WTC11 (cell line): ENCODE measurements at regions not wholly inside any gene's neighbourhood (a gene's known extent, or its start where the extent isn't known, plus 50 kb on each side); places are given as distances from the start of the nearest gene placed in this dataset.
A peak's percentile ranks its signal among the peaks of the same experiment; 100 is the strongest.

Experiments used
- ATAC-seq: fragments of 200-7000 bp; cut with Tn5 transposase; 2 replicates; pipeline ENCODE4 v1.10.0; 2021; ENCODE audit warnings: mild to moderate bottlenecking, moderate library complexity
- CTCF ChIA-PET: fragments of 300-600 bp; sonication (Branson Sonifier 250); formaldehyde crosslinking; loops from one replicate; lab custom pipeline; 2021; ENCODE audit warnings: antibody characterized with exemption; lab: Charles Lee
- POLR2A ChIA-PET: fragments of 350-600 bp; sonication (Branson Sonifier 250); formaldehyde crosslinking; loops from one replicate; lab custom pipeline; 2021; ENCODE audit warnings: antibody characterized with exemption; lab: Charles Lee
- DNase-seq: peaks from one replicate; pipeline ENCODE4 v3.0.0; 2021; ENCODE audit warnings: low spot score
- H3K27ac Mint-ChIP-seq: 2 replicates; pipeline ENCODE4 v1.8.0; 2021; ENCODE audit warnings: mixed read lengths
- H3K27me3 Mint-ChIP-seq: 2 replicates; pipeline ENCODE4 v1.8.0; 2021; ENCODE audit warnings: low read depth, mild to moderate bottlenecking, moderate library complexity, mixed read lengths
- H3K36me3 Mint-ChIP-seq: 2 replicates; pipeline ENCODE4 v1.8.0; 2021; ENCODE audit warnings: mixed read lengths
- H3K4me1 Mint-ChIP-seq: 2 replicates; pipeline ENCODE4 v1.8.0; 2022; ENCODE audit warnings: mixed read lengths
- H3K4me3 Mint-ChIP-seq: 2 replicates; pipeline ENCODE4 v1.8.0; 2021; ENCODE audit warnings: mild to moderate bottlenecking, moderate library complexity, mixed read lengths
- H3K9me3 Mint-ChIP-seq: 2 replicates; pipeline ENCODE4 v1.8.0; 2021; ENCODE audit warnings: mixed read lengths
- AR ChIP-seq: fragments of 250-450 bp; sonication (Bioruptor Pico); IDR thresholded peaks from 2 replicates; pipeline ENCODE4 v1.9.0; 2021; ENCODE audit warnings: mild to moderate bottlenecking
- ATF1 ChIP-seq: sonication (generic); formaldehyde crosslinking; IDR thresholded peaks from 2 replicates; pipeline ENCODE4 v1.8.1; 2023; ENCODE audit warnings: mild to moderate bottlenecking, moderate library complexity, missing genetic modification reagents
- CBFB ChIP-seq: sonication (generic); formaldehyde crosslinking; IDR thresholded peaks from 2 replicates; pipeline ENCODE4 v1.8.1; 2022; ENCODE audit warnings: mild to moderate bottlenecking, low read depth, missing genetic modification reagents
- CREM ChIP-seq: sonication (generic); formaldehyde crosslinking; IDR thresholded peaks from 2 replicates; pipeline ENCODE4 v1.8.1; 2022; ENCODE audit warnings: mild to moderate bottlenecking, missing genetic modification reagents, moderate library complexity
- ESRRA ChIP-seq: sonication (generic); formaldehyde crosslinking; IDR thresholded peaks from 2 replicates; pipeline ENCODE4 v1.8.1; 2022; ENCODE audit warnings: mild to moderate bottlenecking, missing genetic modification reagents, borderline replicate concordance
- GABPB1 ChIP-seq: sonication (generic); formaldehyde crosslinking; IDR thresholded peaks from 2 replicates; pipeline ENCODE4 v1.8.1; 2023; ENCODE audit warnings: mild to moderate bottlenecking, missing genetic modification reagents
- GRHL2 ChIP-seq: fragments of 250-450 bp; sonication (Bioruptor Pico); IDR thresholded peaks from 2 replicates; pipeline ENCODE4 v1.8.0; 2022; ENCODE audit warnings: mild to moderate bottlenecking, moderate library complexity; ENCODE audit not compliant: insufficient replicate concordance, severe bottlenecking
- HMGA2 ChIP-seq: fragments of 250-450 bp; sonication (Bioruptor Pico); IDR thresholded peaks from 2 replicates; pipeline ENCODE4 v1.4.0; 2021; ENCODE audit warnings: mild to moderate bottlenecking, moderate library complexity
- HMGXB4 ChIP-seq: sonication (generic); formaldehyde crosslinking; IDR thresholded peaks from 2 replicates; pipeline ENCODE4 v1.8.1; 2023; ENCODE audit warnings: mild to moderate bottlenecking, moderate library complexity, missing genetic modification reagents
- IRF1 ChIP-seq: sonication (generic); formaldehyde crosslinking; IDR thresholded peaks from 2 replicates; pipeline ENCODE4 v1.8.0; 2023; ENCODE audit warnings: missing genetic modification reagents
- MYBL2 ChIP-seq: sonication (generic); formaldehyde crosslinking; IDR thresholded peaks from 2 replicates; pipeline ENCODE4 v1.8.1; 2023; ENCODE audit warnings: mild to moderate bottlenecking, moderate library complexity, missing genetic modification reagents
- PREB ChIP-seq: sonication (generic); formaldehyde crosslinking; IDR thresholded peaks from 2 replicates; pipeline ENCODE4 v1.8.1; 2022; ENCODE audit warnings: mild to moderate bottlenecking, missing genetic modification reagents, moderate library complexity, borderline replicate concordance
- PRRX2 ChIP-seq: fragments of 250-450 bp; sonication (Bioruptor Pico); IDR thresholded peaks from 2 replicates; pipeline ENCODE4 v1.8.0; 2021; ENCODE audit warnings: mild to moderate bottlenecking
- TEAD1 ChIP-seq: sonication (generic); formaldehyde crosslinking; IDR thresholded peaks from 2 replicates; pipeline ENCODE4 v1.8.0; 2022; ENCODE audit warnings: mild to moderate bottlenecking, missing genetic modification reagents
- ZBTB21 ChIP-seq: sonication (generic); formaldehyde crosslinking; IDR thresholded peaks from 2 replicates; pipeline ENCODE4 v1.8.1; 2023; ENCODE audit warnings: mild to moderate bottlenecking, missing genetic modification reagents, borderline replicate concordance
- ZMAT4 ChIP-seq: fragments of 250-450 bp; sonication (Bioruptor Pico); IDR thresholded peaks from 2 replicates; pipeline ENCODE4 v1.9.0; 2021; ENCODE audit warnings: mild to moderate bottlenecking
- ZNF396 ChIP-seq: fragments of 250-450 bp; sonication (Bioruptor Pico); IDR thresholded peaks from 2 replicates; pipeline ENCODE4 v1.8.0; 2021; ENCODE audit warnings: mild to moderate bottlenecking, moderate library complexity, borderline replicate concordance
- ZNF416 ChIP-seq: fragments of 250-450 bp; sonication (Bioruptor Pico); IDR thresholded peaks from 2 replicates; pipeline ENCODE4 v1.9.0; 2021; ENCODE audit warnings: mild to moderate bottlenecking, inconsistent platforms
- ZSCAN18 ChIP-seq: fragments of 250-450 bp; sonication (Bioruptor Pico); IDR thresholded peaks from 2 replicates; pipeline ENCODE4 v2.1.2; 2022; ENCODE audit warnings: mild to moderate bottlenecking, moderate library complexity

- TF ChIP-seq ZBTB21 (CRISPR knock-in tag), result no peak
- TF ChIP-seq AR (CRISPR knock-in tag), result no peak
- no peak for TF ChIP-seq CREM (CRISPR knock-in tag)
- TF ChIP-seq GABPB1, result no peak
- TF ChIP-seq IRF1 (CRISPR knock-in tag), result no peak
Measured at GRCh38 chr16:85529489-85530369, 83.4 kb upstream of the GSE1 start (continued).

GRCh38 chr16:85530370-85530739, 82.8 kb upstream of the GSE1 start:
- ChIA-PET POLR2A (interaction anchor here (0.7 kb wide), 1 partner anchor 23 kb away, joined by 3 read pairs; no protein-coding TSS in a partner anchor), CTCF (interaction anchor here (0.5 to 4.6 kb wide), 22 partner anchors 12 to 1248 kb away, joined by 3 to 36 read pairs (median 6); no protein-coding TSS in a partner anchor)
- no peaks in the 10 kb centered on the region for H3K9me3 Mint-ChIP-seq
- no peak for TF ChIP-seq CREM (CRISPR knock-in tag)
- TF ChIP-seq HMGXB4, result no peak
- no peak for TF ChIP-seq PREB (CRISPR knock-in tag)
- no peak for TF ChIP-seq ZSCAN18 (CRISPR knock-in tag)
- TF ChIP-seq ZMAT4 (CRISPR knock-in tag), result no peak
- no peak for TF ChIP-seq TEAD1 (CRISPR knock-in tag)
- TF ChIP-seq ZNF396 (CRISPR knock-in tag), result no peak
- TF ChIP-seq PRRX2, result no peak
- no peak for TF ChIP-seq HMGA2 (CRISPR knock-in tag)
- TF ChIP-seq ZNF416 (CRISPR knock-in tag), result no peak
- TF ChIP-seq MYBL2 (CRISPR knock-in tag), result no peak
- TF ChIP-seq CBFB (CRISPR knock-in tag), result no peak
- no peak for TF ChIP-seq ATF1 (CRISPR knock-in tag)
- TF ChIP-seq ESRRA (CRISPR knock-in tag), result no peak
- TF ChIP-seq GRHL2 (CRISPR knock-in tag), result no peak
- H3K36me3 Mint-ChIP-seq, result no peaks in the 10 kb centered on the region
- H3K27me3 Mint-ChIP-seq, result no peaks in the 10 kb centered on the region
- ATAC-seq (no peak), DNase-seq (no peak)
- peaks cover 27% of the 10 kb centered on the region for H3K4me1 Mint-ChIP-seq
- H3K27ac Mint-ChIP-seq, result peak overlapping the region; percentile 86; the same call in 1 of the 2 replicates
- H3K4me3 Mint-ChIP-seq, result no peak overlapping the region
